Left ventricle myocardium inferior (tissue), 1 donor: ENCODE measurements at regions not wholly inside any gene's neighbourhood (a gene's known extent, or its start where the extent isn't known, plus 50 kb on each side); places are given as distances from the start of the nearest gene placed in this dataset.

Source experiments
- DNase-seq: peaks from one replicate; pipeline ENCODE4 v3.0.0-alpha.2; 2020
- H3K27ac ChIP-seq: fragments of 200-600 bp; replicated peaks from 2 replicates; pipeline ENCODE4 v1.8.0; 2021
- H3K27me3 ChIP-seq: fragments of 200-600 bp; 2 replicates; pipeline ENCODE4 v1.8.0; 2021; ENCODE audit warnings: low read depth
- H3K36me3 ChIP-seq: fragments of 200-600 bp; 2 replicates; pipeline ENCODE4 v1.8.0; 2021
- H3K4me1 ChIP-seq: fragments of 200-600 bp; 2 replicates; pipeline ENCODE4 v1.8.0; 2021
- H3K4me3 ChIP-seq: fragments of 200-600 bp; 2 replicates; pipeline ENCODE4 v1.8.0; 2021; ENCODE audit warnings: mild to moderate bottlenecking, moderate library complexity
- H3K9me3 ChIP-seq: fragments of 200-600 bp; replicated peaks from 2 replicates; pipeline ENCODE4 v1.8.0; 2021
- CTCF ChIP-seq: fragments of 200-600 bp; IDR thresholded peaks from 2 replicates; pipeline ENCODE4 v1.8.0; 2021; ENCODE audit warnings: antibody characterized with exemption, mild to moderate bottlenecking, borderline replicate concordance
- intact Hi-C: fragments of 100-400 bp; cut with micrococcal nuclease; formaldehyde crosslinking; loops from one replicate; pipeline ENCODE4 v1.11.0; 2022
- donor health status: DM: no; HTN: yes; CAD: no; lungs with severe emphysema.

DNA sequence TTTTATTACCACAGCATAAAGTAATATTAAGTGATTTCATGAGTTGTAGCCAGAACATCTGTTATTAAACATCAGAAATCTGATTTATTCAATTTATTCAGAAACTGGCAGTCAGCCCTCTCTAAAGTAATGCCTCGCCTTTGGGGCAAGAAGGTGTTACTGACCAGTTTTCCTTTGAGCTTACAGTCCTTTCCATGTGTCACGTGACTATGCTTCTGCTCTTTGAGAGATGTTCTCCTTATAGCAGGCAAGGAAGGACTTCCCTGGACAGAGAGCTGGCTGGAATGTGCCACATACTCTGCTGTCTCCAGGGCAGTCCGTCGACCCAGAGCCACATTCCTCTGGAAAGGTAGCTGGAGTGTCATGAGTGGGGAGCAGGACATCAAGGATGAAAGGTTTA, 119.7 kb downstream of the RDH14 start:
- no peaks in the 10 kb centered on the region for H3K36me3 ChIP-seq
- no peak overlapping the region for H3K4me3 ChIP-seq
- no peaks in the 10 kb centered on the region for H3K9me3 ChIP-seq
- intact Hi-C loops = no loop called here
- H3K4me1 ChIP-seq = peaks cover 13% of the 10 kb centered on the region
- DNase-seq = no peak
- no peak for TF ChIP-seq CTCF
- no peak overlapping the region for H3K27ac ChIP-seq
- no peaks in the 10 kb centered on the region for H3K27me3 ChIP-seq

DNA sequence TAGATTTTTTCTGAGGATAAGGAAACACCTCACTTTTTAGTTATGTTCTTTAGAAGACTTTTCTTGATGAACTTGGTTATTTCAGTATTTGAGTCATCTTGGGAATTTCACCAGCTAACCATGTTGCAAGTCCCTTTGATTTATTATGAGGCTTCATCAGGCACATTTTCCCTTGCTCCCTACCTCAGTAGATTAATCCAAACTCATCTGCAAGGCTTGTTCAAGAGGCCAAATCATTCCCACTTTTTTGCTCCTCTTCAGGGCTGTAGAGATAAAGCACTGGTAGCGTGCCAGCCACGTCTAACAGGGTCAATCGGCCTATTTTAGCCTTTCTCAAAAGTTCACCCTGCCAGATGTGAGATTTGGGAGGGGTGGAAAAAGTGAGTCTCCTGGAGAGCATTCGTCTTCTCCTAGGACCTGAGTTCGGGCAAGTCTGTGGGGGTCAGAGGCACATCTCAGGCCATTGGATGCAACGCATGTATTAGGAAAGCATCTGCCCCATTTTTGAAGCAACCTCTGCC, 120.3 kb downstream of the RDH14 start:
- Histone ChIP-seq H3K4me1 (peaks cover 7% of the 10 kb centered on the region), H3K27ac (no peak overlapping the region), H3K27me3 (no peaks in the 10 kb centered on the region), H3K36me3 (no peaks in the 10 kb centered on the region), H3K9me3 (no peaks in the 10 kb centered on the region), H3K4me3 (no peak overlapping the region)
- DNase-seq = no peak
- TF ChIP-seq CTCF = no peak
- intact Hi-C loops = no loop called here

GRCh38 chr2:18439716-18440115, 120.7 kb downstream of the RDH14 start:
- no peaks in the 10 kb centered on the region for H3K27me3 ChIP-seq
- no peaks in the 10 kb centered on the region for H3K9me3 ChIP-seq
- peaks cover 2% of the 10 kb centered on the region for H3K4me1 ChIP-seq
- H3K27ac ChIP-seq = no peak overlapping the region
- TF ChIP-seq CTCF = no peak
- no peak overlapping the region for H3K4me3 ChIP-seq
- no peaks in the 10 kb centered on the region for H3K36me3 ChIP-seq
- DNase-seq = no peak
- intact Hi-C loops = no loop called here

DNA sequence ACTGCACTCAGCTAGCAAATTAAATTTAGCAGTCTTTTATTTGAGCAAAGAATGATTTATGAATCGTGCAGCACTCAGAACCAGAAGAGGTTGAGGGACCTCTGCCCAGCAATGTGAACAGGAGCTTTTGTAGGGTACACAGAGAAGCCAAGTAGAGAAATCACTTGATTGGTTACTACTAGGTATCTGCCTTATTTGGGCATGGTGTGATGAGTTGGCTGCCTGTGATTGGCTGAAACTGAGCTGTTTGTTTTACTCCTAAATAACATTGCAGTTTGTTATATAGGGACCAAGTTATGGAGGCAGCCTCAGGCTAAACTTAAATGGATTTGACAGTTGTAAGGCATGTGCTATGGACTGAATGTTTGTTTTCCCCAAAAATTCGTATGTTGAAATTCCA, 122.5 kb downstream of the RDH14 start:
- H3K27me3 ChIP-seq = no peaks in the 10 kb centered on the region
- intact Hi-C loops = no loop called here
- H3K4me1 ChIP-seq = no peaks in the 10 kb centered on the region
- no peak overlapping the region for H3K27ac ChIP-seq
- no peak for TF ChIP-seq CTCF
- no peak for DNase-seq
- no peaks in the 10 kb centered on the region for H3K36me3 ChIP-seq
- no peaks in the 10 kb centered on the region for H3K9me3 ChIP-seq
- H3K4me3 ChIP-seq = no peak overlapping the region

DNA sequence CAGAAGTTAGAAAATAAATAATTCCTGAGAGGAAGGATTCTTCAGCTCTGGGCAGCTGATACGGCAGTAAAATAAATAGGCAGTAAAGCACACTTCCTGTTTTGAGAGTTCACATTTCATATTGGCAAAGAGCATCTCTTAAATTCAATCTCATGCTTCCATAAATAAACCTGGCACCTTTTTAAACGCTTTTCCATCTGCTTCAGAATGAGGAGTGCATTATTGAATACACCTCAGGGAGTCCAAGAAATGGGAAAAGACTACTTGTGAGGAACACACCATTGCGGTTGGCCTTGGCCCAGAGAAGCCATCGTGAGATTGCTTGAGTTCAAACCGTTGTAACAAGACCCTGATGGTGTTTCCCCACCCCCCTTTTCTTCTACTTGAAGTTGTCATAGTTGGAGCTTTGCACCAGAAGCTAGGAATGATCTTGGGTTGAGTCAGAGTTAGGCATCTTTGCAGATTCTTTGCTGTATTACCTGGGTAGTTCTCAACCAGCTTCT, 123.9 kb downstream of the RDH14 start:
- Histone ChIP-seq H3K36me3 (no peaks in the 10 kb centered on the region), H3K4me3 (no peak overlapping the region), H3K9me3 (no peaks in the 10 kb centered on the region), H3K27ac (no peak overlapping the region), H3K27me3 (no peaks in the 10 kb centered on the region), H3K4me1 (no peaks in the 10 kb centered on the region)
- DNase-seq = no peak
- no peak for TF ChIP-seq CTCF
- intact Hi-C loops = no loop called here
